GM21619 (cell line): ENCODE measurements at regions not wholly inside any gene's neighbourhood (a gene's known extent, or its start where the extent isn't known, plus 50 kb on each side); places are given as distances from the start of the nearest gene placed in this dataset.
A peak's percentile ranks its signal among the peaks of the same experiment; 100 is the strongest.
"Not testable (repeated sequence)": the region's sequence is repeated elsewhere in the genome, so short reads cannot be mapped to it uniquely, and the experiment has no call there.

Experiments
- ATAC-seq: cut with Tn5 transposase; IDR thresholded peaks from one replicate; pipeline ENCODE4 v1.9.1; 2021; ENCODE audit not compliant: unreplicated experiment

DNA sequence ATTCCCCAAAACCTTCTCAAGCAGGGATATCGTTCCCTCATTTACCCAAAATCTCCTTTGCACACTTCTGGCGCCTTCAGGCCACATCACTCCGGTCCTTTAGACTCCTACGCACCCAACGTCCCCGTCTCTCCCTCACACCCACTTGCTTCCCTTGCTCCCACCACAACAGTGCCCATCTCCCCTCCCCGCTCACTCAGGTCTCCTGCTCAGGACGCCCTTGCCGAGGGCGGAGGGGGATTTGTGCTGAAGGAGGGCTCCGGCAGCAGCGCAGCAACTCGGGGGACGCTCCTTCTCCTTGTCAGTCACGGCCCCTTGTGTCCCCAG, 71.6 kb downstream of the PCMTD2 start:
- not testable (repeated sequence) for ATAC-seq

DNA sequence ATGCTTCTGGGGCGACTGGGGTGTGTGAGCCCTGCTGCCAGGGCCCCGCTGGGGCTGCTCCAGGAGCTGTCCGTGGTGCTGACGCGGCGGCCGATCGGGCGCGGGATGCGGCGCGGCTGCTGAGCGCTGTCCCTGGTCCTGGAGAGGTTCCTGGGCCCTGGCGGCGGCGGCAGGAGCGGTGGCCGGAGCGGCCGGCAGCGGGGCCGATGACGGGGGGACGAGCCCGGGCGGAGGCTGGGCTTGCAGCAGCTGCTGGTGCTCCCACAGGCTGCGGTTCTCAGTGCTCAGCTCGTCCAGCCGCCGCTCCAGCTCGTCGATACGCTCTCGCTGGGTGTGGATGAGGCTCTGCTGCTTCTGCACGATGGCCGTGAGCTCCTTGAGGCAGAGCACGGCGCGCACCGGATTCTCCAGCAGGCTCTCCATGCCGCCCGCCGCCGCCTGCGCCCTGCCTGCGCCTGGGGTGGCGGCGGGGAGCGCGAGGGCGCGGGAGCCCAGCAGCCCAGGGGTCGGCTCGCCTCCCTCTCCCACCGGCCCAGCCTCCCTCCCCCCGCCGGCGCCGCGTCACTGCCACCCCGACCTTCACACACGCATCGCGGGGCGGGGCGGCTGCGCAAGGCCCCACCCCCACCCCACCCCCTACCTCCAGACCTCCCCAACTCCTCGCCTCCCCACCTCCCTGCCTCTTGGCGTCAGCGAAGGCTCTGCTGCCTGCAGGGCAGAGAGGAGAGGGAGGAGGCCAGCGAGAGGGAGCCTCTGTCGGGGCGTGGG, 72.2 kb downstream of the PCMTD2 start:
- peak; percentile 50 for ATAC-seq

DNA sequence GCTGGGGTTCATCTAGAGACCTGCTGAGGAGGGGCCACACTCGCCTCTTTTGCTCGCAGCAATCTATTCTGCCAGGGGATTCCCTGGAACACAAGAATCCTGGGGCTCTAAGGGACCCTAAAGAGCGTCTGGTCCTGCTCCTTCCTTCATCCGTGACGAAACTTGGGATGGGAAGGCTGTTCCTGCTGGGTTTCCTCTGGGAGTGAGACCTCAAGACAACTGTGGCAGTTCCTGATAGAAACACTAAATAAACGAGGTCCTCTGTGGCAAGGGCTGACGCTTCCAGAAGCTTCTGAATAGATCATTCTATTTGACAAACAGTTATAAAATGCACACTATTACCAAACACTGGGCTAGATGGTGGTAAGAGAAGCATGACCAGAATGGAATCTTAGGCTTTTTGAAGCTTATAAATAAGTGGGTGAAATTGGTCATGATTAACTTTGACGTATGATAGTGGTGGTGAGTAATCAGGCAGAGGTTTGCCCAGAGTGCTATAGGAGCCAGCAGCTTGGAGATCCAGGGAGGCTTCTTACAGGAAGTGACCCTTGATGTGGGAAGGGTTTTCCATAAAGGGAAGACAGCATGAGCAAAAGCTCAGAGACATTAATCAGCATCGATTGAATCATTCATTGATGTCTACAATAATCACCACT, 73.2 kb downstream of the PCMTD2 start:
- not testable (repeated sequence) for ATAC-seq

DNA sequence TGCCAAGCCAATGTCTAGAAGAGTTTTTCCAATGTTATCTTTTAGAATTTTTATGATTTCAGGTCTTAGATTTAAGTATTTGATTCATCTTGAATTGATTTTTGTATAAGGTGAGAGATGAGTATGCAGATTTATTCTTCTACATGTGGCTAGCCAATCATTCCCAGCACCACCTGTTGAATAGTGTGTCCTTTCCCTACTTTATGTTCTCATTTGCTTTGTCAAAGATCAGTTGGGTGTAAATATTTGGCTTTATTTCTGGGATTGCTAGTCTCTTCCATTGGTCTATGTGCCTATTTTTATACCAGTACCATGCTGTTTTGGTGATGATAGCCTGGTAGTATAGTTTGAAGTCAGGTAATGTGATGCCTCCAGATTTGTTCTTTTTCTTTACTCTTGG, 77.1 kb downstream of the PCMTD2 start:
- not testable (repeated sequence) for ATAC-seq
